CD4-positive, alpha-beta T cell treated with Interleukin-17A for 1 hour (primary cell): ENCODE measurements at regions not wholly inside any gene's neighbourhood (a gene's known extent, or its start where the extent isn't known, plus 50 kb on each side); places are given as distances from the start of the nearest gene placed in this dataset.

Experiments used
- DNase-seq: peaks from one replicate; pipeline ENCODE4 v3.0.0-alpha.2; 2020

DNA sequence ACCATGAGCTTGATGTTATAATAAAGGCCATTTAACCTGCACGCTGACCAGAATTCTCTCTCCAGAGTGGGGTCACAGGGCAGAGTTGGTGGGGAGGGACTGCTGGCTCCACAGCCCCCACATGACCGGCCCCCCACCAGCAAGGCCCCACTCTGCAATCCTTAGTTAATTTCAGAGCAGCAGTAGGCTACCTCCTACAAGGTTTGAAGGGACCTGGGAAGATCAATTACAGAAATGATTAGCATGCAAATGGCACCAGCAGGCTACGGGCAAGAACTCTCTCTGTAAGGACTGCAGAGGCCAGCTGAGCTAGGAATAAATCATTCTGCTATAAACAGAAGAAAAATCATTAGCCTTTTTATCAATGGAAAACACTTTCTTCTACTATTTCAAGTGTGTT is 135.3 kb downstream of the C1D start:
- DNase-seq: no peak

GRCh38 chr2:67930156-67930555 is 132.6 kb downstream of the C1D start:
- no peak for DNase-seq

DNA sequence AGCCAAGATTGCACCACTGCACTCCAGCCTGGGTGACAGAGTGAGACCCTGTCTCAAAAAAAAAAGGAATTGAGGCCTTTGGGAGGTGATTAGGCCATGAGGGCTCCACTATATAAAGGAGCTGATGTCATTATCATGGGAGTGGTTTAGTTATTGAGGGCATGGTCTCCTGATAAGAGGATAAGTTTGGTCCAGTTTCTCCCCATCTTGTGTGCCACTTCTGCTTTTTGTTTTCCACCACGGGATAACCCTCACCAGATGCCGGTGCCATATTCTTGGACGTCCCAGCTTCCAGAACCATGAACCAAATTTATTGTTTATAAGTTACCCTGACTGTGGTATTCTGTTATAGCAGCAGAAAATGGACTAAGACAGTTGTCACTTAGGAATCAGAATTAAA is 125.8 kb downstream of the C1D start:
- no peak for DNase-seq

- DNase-seq: no peak
These were observed 124.8 kb downstream of the C1D start for GRCh38 chr2:67938053-67938452.

- DNase-seq: no peak
These were observed 117.7 kb downstream of the C1D start for GRCh38 chr2:67945056-67945455.

DNA sequence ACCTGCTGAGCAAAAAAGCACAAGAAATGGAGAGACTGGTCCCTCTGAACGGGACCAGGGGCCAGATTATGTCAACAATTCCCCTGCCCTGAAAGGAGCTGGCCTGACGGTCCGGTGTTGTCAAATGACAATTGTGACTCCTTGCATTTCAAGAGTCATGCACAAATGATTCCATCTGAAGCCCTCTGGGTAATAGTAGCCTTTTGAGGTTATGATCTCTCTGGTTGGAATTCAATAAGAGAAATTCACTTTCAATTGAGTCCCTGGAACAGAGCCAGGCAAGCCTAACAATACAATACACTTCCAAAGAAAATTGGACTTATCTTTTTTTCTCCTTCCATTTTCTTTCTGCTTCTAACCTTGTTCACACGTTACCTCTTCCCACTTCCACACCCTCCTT is 116.9 kb downstream of the C1D start:
- no peak for DNase-seq

DNA sequence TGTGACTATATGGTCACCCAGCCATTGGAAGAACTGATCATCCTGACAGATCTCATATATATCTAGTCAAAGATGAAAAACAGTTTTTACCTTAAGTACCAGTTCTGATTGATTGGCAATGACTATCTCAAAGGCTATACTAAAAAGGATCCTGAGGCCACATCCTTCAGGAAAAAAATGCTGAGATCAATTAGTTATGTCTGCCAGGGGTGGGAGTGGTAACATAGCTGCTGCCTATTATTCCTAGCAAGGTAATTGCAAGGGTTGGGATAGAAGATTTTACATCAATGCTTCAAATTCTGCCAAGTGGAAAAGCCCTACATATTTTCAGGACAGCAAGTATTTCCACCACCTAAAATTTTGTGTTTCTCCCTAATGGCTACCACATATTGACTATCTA is 114.7 kb downstream of the C1D start:
- DNase-seq: no peak

DNA sequence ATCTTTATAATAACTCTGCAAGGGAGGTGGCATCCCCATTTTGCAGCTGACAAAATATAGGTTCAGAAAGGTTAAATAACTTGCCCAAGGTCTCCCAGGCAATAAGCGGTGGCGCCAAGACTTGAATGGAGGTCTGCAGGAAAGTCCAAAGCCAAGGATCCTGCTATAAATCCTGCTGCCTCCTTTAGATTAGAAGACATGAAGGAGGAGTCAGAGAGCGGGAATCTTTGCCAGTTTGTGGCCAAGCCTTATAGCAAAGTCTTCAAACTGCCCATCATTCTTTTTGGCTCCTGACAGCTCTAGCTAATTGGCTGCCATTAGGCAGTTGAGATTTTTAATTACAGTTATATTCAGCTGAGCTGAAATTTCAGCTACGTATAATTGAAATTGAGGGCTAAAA is 114.3 kb downstream of the C1D start:
- DNase-seq: no peak

GRCh38 chr2:67950018-67950417 is 112.8 kb downstream of the C1D start:
- no peak for DNase-seq

GRCh38 chr2:67950919-67951318 is 111.9 kb downstream of the C1D start:
- no peak for DNase-seq

GRCh38 chr2:67952066-67952465 is 110.7 kb downstream of the C1D start:
- no peak for DNase-seq

- no peak for DNase-seq
These were observed 108.6 kb downstream of the C1D start for GRCh38 chr2:67954093-67954748.

- DNase-seq: no peak
These were observed 106.8 kb downstream of the C1D start for GRCh38 chr2:67955748-67956603.

DNA sequence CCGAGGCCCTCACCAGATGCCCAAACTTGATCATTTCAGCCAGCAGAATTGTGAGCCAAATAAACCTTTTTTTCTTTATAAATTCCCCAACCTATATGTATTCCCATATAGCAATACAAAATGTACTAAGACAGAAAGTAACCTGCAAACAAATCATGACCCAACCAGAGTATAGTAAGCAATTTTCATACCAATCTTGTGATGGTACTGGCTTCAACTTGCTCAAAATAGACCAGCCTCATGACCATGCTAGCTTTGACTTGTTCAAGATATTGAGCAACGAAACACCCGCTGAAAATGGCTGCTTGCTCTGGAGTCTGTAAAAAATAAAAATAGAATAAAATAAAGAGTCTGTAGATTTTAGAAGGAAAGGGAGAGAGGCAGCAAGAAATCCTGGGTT is 97.6 kb downstream of the C1D start:
- DNase-seq: no peak

DNA sequence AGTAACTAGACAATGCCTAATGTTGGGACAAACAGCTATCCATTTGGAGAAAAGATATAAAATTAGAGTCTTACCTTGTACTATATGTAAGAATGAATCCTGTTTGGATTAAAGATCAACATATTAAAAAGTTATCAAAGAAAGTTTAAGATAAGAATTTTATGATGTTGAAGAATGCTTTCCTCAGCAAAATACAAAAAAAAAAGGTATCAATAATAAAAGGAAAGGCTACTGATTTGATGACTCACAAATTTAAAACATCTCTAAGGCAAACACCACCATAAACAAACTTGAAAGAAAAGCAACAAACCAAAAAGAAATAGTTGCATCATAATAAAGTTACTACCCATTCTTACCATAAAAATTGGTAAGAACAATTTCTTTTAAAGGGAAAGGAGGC is 92.7 kb downstream of the C1D start:
- no peak for DNase-seq

DNA sequence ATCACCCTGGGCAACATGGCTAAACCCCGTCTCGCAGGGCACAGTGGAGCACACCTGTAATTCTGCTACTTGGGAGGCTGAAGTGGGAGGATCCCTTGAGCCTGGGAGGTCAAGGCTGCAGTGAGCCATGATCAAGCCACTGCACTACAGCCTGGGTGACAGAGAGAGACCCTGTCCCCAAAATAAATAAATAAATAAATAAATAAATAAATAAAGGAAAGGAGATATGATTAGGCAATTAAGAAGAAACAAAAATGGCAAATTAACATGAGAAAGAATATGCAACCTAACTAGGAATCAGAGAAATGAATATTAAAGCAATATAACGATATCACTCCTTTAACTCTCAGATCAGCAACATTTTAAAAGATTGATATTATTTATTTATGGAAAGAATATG is 92.3 kb downstream of the C1D start:
- DNase-seq: no peak

DNA sequence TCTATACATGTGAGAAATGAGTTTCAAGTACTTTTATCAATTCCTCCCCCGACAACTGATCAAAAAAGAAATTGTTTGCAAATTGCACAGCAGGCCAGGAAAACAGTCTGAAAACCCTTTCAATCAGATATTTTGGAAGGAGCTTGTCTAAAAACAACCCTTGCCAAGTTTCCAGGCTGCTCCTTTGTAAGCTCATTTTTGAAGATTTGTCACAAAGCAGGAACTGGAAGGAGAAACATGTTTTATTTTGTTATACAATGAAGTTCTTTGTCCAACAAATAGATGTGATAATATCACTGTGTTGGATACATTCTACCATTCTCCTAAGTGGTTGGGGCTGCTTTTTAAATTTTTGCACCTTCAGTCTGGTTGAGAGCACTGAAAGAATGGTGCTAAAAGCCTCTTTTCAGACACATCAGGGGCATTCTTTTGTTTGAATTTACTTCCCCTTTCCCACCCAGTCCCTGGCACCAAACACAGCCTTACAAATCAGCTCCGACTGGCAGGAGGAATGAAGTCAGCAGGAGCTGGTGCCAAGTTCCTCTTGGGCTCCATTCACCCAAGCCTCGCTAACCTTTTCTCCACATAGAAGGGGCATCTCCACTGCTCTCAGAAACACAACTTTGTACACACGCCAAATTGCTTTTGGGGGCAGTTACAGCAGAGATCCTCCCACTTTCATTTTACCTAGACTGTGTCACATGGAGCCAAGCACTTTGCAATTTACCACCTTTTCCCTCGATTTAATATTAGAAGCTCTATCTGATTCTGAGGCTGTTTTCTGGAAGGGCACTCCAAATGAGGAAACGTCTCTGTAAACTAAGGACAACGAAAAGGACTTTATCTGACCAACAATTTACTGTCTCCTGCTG is 88.0 kb downstream of the C1D start:
- no peak for DNase-seq

DNA sequence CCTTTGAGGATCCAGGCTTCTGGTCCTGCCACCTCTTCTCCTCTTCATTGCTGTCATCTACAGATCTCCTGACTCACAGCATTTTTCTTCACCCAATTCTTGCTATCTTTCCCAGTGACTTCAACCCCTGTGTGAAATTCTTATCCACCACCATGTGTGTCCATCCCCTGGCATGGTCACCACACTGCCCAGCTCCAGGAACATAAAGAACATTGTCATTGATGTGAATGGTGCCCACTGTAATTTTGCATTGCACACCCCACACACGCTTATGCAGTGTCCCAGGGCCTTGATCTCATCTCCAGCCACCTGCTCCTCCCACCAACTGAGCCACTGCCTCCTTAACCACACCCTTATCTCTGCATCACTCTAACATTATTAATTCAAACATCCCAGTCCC is 85.3 kb downstream of the C1D start:
- DNase-seq: no peak

GRCh38 chr2:67982956-67983355 is 79.8 kb downstream of the C1D start:
- DNase-seq: no peak

DNA sequence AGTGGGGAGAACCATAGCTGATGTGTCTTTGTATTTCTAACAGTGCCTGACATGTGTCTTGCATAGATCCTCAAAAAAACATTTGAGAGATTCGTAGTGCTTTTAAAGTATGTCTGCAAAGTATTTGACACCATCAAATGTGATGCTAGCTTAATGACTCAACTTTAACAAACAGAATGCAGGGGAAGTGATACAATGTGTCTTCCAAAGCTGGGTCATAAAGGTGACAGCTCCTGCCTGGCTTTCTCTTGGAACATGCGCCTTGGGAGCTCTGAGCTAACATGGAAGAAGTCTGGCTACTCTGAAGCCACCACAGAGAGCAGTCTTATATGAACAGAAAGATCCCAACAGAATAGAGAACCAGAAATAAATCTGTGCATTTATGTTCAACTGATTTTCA is 78.2 kb downstream of the C1D start:
- no peak for DNase-seq

GRCh38 chr2:67985586-67985985 is 77.2 kb downstream of the C1D start:
- no peak for DNase-seq

DNA sequence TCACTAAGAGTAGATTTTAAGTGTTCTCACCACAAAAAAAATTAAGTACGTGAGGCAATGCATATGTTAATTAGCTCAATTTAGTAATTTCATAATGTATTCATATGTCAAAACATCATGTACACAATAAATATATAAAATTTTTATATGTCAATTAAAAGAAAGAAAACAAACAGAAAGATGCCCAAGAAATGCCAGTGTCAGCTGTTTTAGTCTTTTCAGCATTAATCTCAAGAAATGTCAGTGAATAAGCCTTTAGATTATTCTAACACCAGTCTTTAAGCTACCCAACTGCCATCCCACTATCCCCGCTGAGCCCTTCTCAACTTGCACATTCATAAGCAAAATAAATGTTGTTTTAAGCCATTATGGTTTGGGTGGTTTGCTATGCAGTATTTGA is 76.5 kb downstream of the C1D start:
- DNase-seq: no peak
